H1 (cell line): ENCODE measurements at regions not wholly inside any gene's neighbourhood (a gene's known extent, or its start where the extent isn't known, plus 50 kb on each side); places are given as distances from the start of the nearest gene placed in this dataset.

Experiments
- CTCF ChIA-PET: fragments of 300-600 bp; sonication (Branson Sonifier 250); formaldehyde crosslinking; loops from one replicate; lab custom pipeline; 2021; ENCODE audit not compliant: partially characterized antibody; lab: Charles Lee
- POLR2A ChIA-PET: fragments of 300-600 bp; sonication (Branson Sonifier 250); formaldehyde crosslinking; loops from one replicate; lab custom pipeline; 2021; ENCODE audit warnings: inconsistent platforms; ENCODE audit not compliant: partially characterized antibody; lab: Charles Lee
- DNase-seq, 2 experiments: peaks; one replicate each; pipeline versions ENCODE4 v3.0.0 to v3.0.0-alpha.2; 2010 to 2022; ENCODE audit warnings: low spot score in 2 of 2, low read depth in 1 of 2, mixed read lengths in 1 of 2
- FAIRE-seq: peaks from 2 replicates; lab custom pipeline; 2011; peaks lifted over from hg19 to GRCh38; lab: Jason Lieb, UNC
- H2AFZ ChIP-seq: 2 replicates; pipeline ENCODE4 v1.8.1; 2012; ENCODE audit warnings: low read length, inconsistent platforms
- H2AK5ac ChIP-seq: 2 replicates; pipeline ENCODE4 v1.6.1; 2013; ENCODE audit warnings: low read depth, low read length
- H2BK120ac ChIP-seq: replicated peaks from 2 replicates; pipeline ENCODE3; 2013; ENCODE audit warnings: low read depth, low read length, inconsistent platforms
- H2BK12ac ChIP-seq: 2 replicates; pipeline ENCODE4 v1.6.1; 2013; ENCODE audit warnings: low read depth, low read length
- H2BK15ac ChIP-seq: 2 replicates; pipeline ENCODE4 v1.6.1; 2013; ENCODE audit warnings: low read length
- H2BK20ac ChIP-seq: 2 replicates; pipeline ENCODE4 v1.6.1; 2013; ENCODE audit warnings: low read length
- H2BK5ac ChIP-seq: 2 replicates; pipeline ENCODE4 v1.6.1; 2013; ENCODE audit warnings: low read depth, low read length
- H3K14ac ChIP-seq: 2 replicates; pipeline ENCODE4 v1.6.1; 2013; ENCODE audit warnings: inconsistent platforms; ENCODE audit not compliant: insufficient read length
- H3K18ac ChIP-seq: 2 replicates; pipeline ENCODE4 v1.6.1; 2013; ENCODE audit warnings: low read length; ENCODE audit errors: extremely low read depth
- H3K23ac ChIP-seq: 2 replicates; pipeline ENCODE4 v1.6.1; 2013; ENCODE audit warnings: inconsistent platforms; ENCODE audit not compliant: insufficient read length
- H3K23me2 ChIP-seq: 2 replicates; pipeline ENCODE4 v1.6.1; 2013; ENCODE audit warnings: low read depth, low read length
- H3K27ac ChIP-seq: 2 replicates; pipeline ENCODE4 v1.6.1; 2011; ENCODE audit warnings: low read depth, low read length, inconsistent platforms
- H3K27me3 ChIP-seq, 4 experiments: replicated peaks in 1 of 4; 1 replicate in 1 of 4; 2 replicates in 3 of 4; pipeline versions ENCODE4 v1.6.1 to v1.8.1; 2011 to 2013; ENCODE audit warnings: low read length in 3 of 4, mild to moderate bottlenecking in 3 of 4, inconsistent platforms in 2 of 4, mixed read lengths in 2 of 4, moderate library complexity in 1 of 4; ENCODE audit not compliant: control insufficient read depth in 3 of 4, insufficient read depth in 3 of 4; ENCODE audit errors: extremely low read depth in 1 of 4
- H3K36me3 ChIP-seq, 4 experiments: 2 replicates each; pipeline versions ENCODE4 v1.6.1 to v1.8.1; 2011 to 2013; ENCODE audit warnings: mild to moderate bottlenecking in 4 of 4, low read length in 3 of 4, moderate library complexity in 2 of 4, control low read depth in 1 of 4, inconsistent platforms in 1 of 4; ENCODE audit not compliant: insufficient read depth in 4 of 4, control insufficient read depth in 2 of 4
- H3K4ac ChIP-seq: replicated peaks from 2 replicates; pipeline ENCODE3; 2013; ENCODE audit warnings: low read length, low read depth, mixed read lengths, inconsistent platforms; ENCODE audit not compliant: insufficient read length
- H3K4me1 ChIP-seq, 4 experiments: replicated peaks in 1 of 4; 1 replicate in 1 of 4; 2 replicates in 3 of 4; pipeline versions ENCODE4 v1.6.1 to v1.8.1; 2011 to 2013; ENCODE audit warnings: low read length in 3 of 4, inconsistent platforms in 2 of 4, mixed read lengths in 1 of 4; ENCODE audit not compliant: insufficient read depth in 4 of 4, control insufficient read depth in 3 of 4
- H3K4me2 ChIP-seq, 2 experiments: 2 replicates each; pipeline versions ENCODE4 v1.6.1 to v1.8.1; 2011 to 2013; ENCODE audit warnings: low read depth in 2 of 2, low read length in 2 of 2, control low read depth in 1 of 2, inconsistent platforms in 1 of 2, mild to moderate bottlenecking in 1 of 2; ENCODE audit not compliant: insufficient read depth in 1 of 2
- H3K4me3 ChIP-seq, 4 experiments: fragments of 200-600, 300-600 bp in 1 of 4; sonication (generic), shearing (Covaris generic), sonication (Bioruptor Twin) in 1 of 4; 2 replicates each; pipeline versions ENCODE4 v1.5.1 to v1.8.1; 2011 to 2016; ENCODE audit warnings: low read length in 4 of 4, low read depth in 3 of 4, control low read depth in 2 of 4, inconsistent platforms in 2 of 4, mild to moderate bottlenecking in 2 of 4, mixed read lengths in 1 of 4, moderate library complexity in 1 of 4; ENCODE audit not compliant: insufficient read depth in 2 of 4; ENCODE audit errors: extremely low read depth in 1 of 4
- H3K56ac ChIP-seq: replicated peaks from 2 replicates; pipeline ENCODE3; 2013; ENCODE audit warnings: low read depth, mild to moderate bottlenecking, mixed read lengths, low read length, inconsistent platforms; ENCODE audit not compliant: insufficient read length
- H3K79me1 ChIP-seq: 2 replicates; pipeline ENCODE4 v1.6.1; 2013; ENCODE audit warnings: low read depth, low read length, control low read depth
- H3K79me2 ChIP-seq, 2 experiments: 2 replicates each; pipeline versions ENCODE4 v1.6.1 to v1.8.1; 2012 to 2013; ENCODE audit warnings: low read length in 2 of 2, mild to moderate bottlenecking in 2 of 2, inconsistent platforms in 1 of 2; ENCODE audit not compliant: insufficient read depth in 2 of 2, control insufficient read depth in 1 of 2
- H3K9ac ChIP-seq, 4 experiments: replicated peaks in 1 of 4; 1 replicate in 1 of 4; 2 replicates in 3 of 4; pipeline versions ENCODE4 v1.6.1 to v1.8.1; 2011 to 2013; ENCODE audit warnings: low read depth in 3 of 4, low read length in 3 of 4, control low read depth in 2 of 4, mild to moderate bottlenecking in 2 of 4, moderate library complexity in 2 of 4, inconsistent platforms in 1 of 4; ENCODE audit errors: extremely low read depth in 1 of 4
- H3K9me3 ChIP-seq, 2 experiments: 2 replicates each; pipeline versions ENCODE4 v1.6.1 to v1.8.1; 2012 to 2013; ENCODE audit warnings: mild to moderate bottlenecking in 2 of 2, moderate library complexity in 2 of 2, control low read depth in 1 of 2, inconsistent platforms in 1 of 2, low read depth in 1 of 2, low read length in 1 of 2, mixed read lengths in 1 of 2; ENCODE audit not compliant: insufficient read depth in 2 of 2
- H4K20me1 ChIP-seq, 2 experiments: replicated peaks in 1 of 2; 2 replicates each; pipeline versions ENCODE3 to v1.8.1; 2011 to 2013; ENCODE audit warnings: inconsistent platforms in 2 of 2, low read length in 2 of 2, mild to moderate bottlenecking in 1 of 2; ENCODE audit not compliant: insufficient read depth in 2 of 2, control insufficient read depth in 1 of 2
- H4K5ac ChIP-seq: 2 replicates; pipeline ENCODE4 v1.6.1; 2013; ENCODE audit warnings: low read length, low read depth, mixed read lengths, inconsistent platforms; ENCODE audit not compliant: insufficient read length
- H4K8ac ChIP-seq: 2 replicates; pipeline ENCODE4 v1.8.0; 2013; ENCODE audit warnings: mild to moderate bottlenecking, moderate library complexity, low read length, inconsistent platforms; ENCODE audit not compliant: insufficient read depth; ENCODE audit errors: extremely low read depth
- H4K91ac ChIP-seq: replicated peaks from 2 replicates; pipeline ENCODE3; 2013; ENCODE audit warnings: low read length, mixed read lengths, inconsistent platforms; ENCODE audit not compliant: insufficient read length
- SIX5 ChIP-seq: IDR thresholded peaks from 2 replicates; pipeline ENCODE4 v1.6.1; 2011; ENCODE audit warnings: mild to moderate bottlenecking, low read depth, low read length
- TAF1 ChIP-seq: IDR thresholded peaks from 2 replicates; pipeline ENCODE4 v1.6.1; 2011; ENCODE audit warnings: mild to moderate bottlenecking, low read depth, low read length
- WGBS, 2 experiments: shearing (Covaris generic) in 1 of 2; methylation state at CpG; one replicate each; pipeline versions ENCODE4 v1.1.6 to v1.1.7; 2013 to 2015; ENCODE audit warnings: low lambda C conversion rate in 2 of 2, mixed read lengths in 2 of 2, inconsistent platforms in 1 of 2, low coverage in 1 of 2, missing lambda C conversion rate in 1 of 2; ENCODE audit not compliant: insufficient replicate concordance in 2 of 2, insufficient coverage in 1 of 2, insufficient read length in 1 of 2; ENCODE audit errors: extremely low coverage in 1 of 2, missing lambda C conversion rate in 1 of 2; 5-methylcytosine and 5-hydroxymethylcytosine counted together

DNA sequence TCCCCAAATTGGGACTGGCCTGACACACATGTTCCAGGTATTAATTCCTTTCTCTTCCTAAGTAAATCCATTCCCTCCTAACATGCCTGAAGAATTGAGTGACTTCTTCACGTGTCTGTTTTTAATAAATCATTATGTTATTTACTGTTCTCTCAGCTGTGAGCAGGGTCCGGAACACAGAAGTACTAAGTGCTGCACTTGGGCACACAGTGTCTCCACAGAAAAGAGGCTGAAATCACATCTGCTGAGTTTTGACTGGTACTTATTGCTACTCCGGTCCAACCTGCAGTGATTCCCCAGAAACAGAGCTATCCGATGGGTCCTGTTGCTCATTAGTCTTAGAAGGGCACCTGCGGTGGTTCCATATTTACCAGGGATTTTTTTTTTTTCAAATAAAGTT, 202.6 kb downstream of the RBM46 start:
- no peaks in the 10 kb centered on the region for H3K9me3 ChIP-seq
- no peak overlapping the region for H3K18ac ChIP-seq
- H3K23me2 ChIP-seq = no peaks in the 10 kb centered on the region
- DNase-seq = no peak
- H3K27me3 ChIP-seq = no peaks in the 10 kb centered on the region
- no peak overlapping the region for H4K5ac ChIP-seq
- H3K4ac ChIP-seq = no peak overlapping the region
- H2BK15ac ChIP-seq = no peak overlapping the region
- H2BK12ac ChIP-seq = no peak overlapping the region
- H2BK120ac ChIP-seq = no peak overlapping the region
- POLR2A ChIA-PET = no interaction called here
- H2AK5ac ChIP-seq = no peak overlapping the region
- CTCF ChIA-PET = interaction anchor here (1.0 to 3.0 kb wide), 2 partner anchors 336 to 372 kb away, joined by 3 to 17 read pairs; no protein-coding TSS in a partner anchor
- no peak overlapping the region for H3K9ac ChIP-seq
- H2AFZ ChIP-seq = no peak overlapping the region
- H3K27ac ChIP-seq = no peak overlapping the region
- no peak overlapping the region for H3K4me3 ChIP-seq
- no peak overlapping the region for H2BK5ac ChIP-seq
- H4K20me1 ChIP-seq = no peaks in the 10 kb centered on the region
- no peaks in the 10 kb centered on the region for H3K4me1 ChIP-seq
- no peak overlapping the region for H3K4me2 ChIP-seq
- 92% methylated on average over 5 of the region's 5 CpGs; no CpG with 5 or more reads in 1 of the 2 experiments for WGBS, 2 experiments
- H4K91ac ChIP-seq = no peak overlapping the region
- no peak overlapping the region for H3K23ac ChIP-seq
- no peaks in the 10 kb centered on the region for H3K79me1 ChIP-seq
- no peak for FAIRE-seq
- no peak overlapping the region for H2BK20ac ChIP-seq
- H3K36me3 ChIP-seq = no peaks in the 10 kb centered on the region
- no peak overlapping the region for H3K56ac ChIP-seq
- H3K79me2 ChIP-seq = no peaks in the 10 kb centered on the region
- H4K8ac ChIP-seq = no peak overlapping the region
- TF ChIP-seq SIX5 = no peak
- no peak for TF ChIP-seq TAF1
- no peak overlapping the region for H3K14ac ChIP-seq
